MM.1S (cell line): ENCODE measurements at regions not wholly inside any gene's neighbourhood (a gene's known extent, or its start where the extent isn't known, plus 50 kb on each side); places are given as distances from the start of the nearest gene placed in this dataset.

Experiments
- EZH2 ChIP-seq: fragments of 300-600 bp; sonication (generic); optimal IDR thresholded peaks from 2 replicates; pipeline ENCODE3; 2017; ENCODE audit warnings: low read depth, mild to moderate bottlenecking, antibody characterized with exemption, low read length, mixed read lengths
- EZH2phosphoT487 ChIP-seq: fragments of 300-600 bp; sonication (generic); IDR thresholded peaks from 2 replicates; pipeline ENCODE4 v1.6.1; 2018; ENCODE audit warnings: antibody characterized with exemption, low read length
- TF ChIP-seq, protein P1 (sequence below): fragments of 300-600 bp; sonication (generic); IDR thresholded peaks from 2 replicates; pipeline ENCODE4 v1.5.1; 2016; ENCODE audit warnings: antibody characterized with exemption, low read length, mixed read lengths

GRCh38 chr5:161157925-161158324 is 305.9 kb upstream of the ATP10B start:
- TF ChIP-seq, protein P1, sequence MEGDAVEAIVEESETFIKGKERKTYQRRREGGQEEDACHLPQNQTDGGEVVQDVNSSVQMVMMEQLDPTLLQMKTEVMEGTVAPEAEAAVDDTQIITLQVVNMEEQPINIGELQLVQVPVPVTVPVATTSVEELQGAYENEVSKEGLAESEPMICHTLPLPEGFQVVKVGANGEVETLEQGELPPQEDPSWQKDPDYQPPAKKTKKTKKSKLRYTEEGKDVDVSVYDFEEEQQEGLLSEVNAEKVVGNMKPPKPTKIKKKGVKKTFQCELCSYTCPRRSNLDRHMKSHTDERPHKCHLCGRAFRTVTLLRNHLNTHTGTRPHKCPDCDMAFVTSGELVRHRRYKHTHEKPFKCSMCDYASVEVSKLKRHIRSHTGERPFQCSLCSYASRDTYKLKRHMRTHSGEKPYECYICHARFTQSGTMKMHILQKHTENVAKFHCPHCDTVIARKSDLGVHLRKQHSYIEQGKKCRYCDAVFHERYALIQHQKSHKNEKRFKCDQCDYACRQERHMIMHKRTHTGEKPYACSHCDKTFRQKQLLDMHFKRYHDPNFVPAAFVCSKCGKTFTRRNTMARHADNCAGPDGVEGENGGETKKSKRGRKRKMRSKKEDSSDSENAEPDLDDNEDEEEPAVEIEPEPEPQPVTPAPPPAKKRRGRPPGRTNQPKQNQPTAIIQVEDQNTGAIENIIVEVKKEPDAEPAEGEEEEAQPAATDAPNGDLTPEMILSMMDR: no peak
- TF ChIP-seq EZH2 (no peak), EZH2phosphoT487 (no peak)
